ENCODE measurements at regions not wholly inside any gene's neighbourhood (a gene's known extent, or its start where the extent isn't known, plus 50 kb on each side); places are given as distances from the start of the nearest gene placed in this dataset.

DNA sequence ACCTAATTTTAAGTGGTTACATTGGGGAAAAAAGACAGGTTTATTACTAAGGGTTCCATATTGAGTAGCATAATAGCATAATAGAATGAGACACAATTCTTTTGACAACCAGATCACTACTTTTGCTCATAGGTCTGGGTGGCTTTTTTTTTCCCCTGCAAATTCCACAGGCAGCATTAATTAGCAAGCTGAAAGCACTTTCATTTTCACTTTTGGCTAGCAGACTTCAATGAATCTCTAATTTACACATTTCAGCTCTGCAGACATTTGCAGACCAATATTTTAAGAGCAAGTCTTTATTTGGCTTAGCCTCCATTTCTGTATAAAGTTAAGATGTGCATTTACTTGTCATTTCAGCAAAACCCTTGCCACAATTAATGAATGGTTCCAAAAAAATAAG lies 185.5 kb downstream of the NOL4 start:
- Histone ChIP-seq H3K4me1 (ENCODE audit: control insufficient read depth, insufficient read depth, low read length) (no peaks in the 10 kb centered on the region), H3K4me3 (ENCODE audit: low read depth in 2 of 2, low read length in 2 of 2) (no peak overlapping the region), H3K9me3 (ENCODE audit: control insufficient read depth, insufficient read depth, low read depth, low read length) (no peaks in the 10 kb centered on the region; the same call in 1 of the 2 replicates), H3K36me3 (ENCODE audit: control insufficient read depth, insufficient read depth, low read length) (no peaks in the 10 kb centered on the region; the same call in 1 of the 2 replicates), H3K27me3 (ENCODE audit: control insufficient read depth, insufficient read depth, low read length) (no peaks in the 10 kb centered on the region), H3K27ac (ENCODE audit: low read length) (no peak overlapping the region)
- TF ChIP-seq, protein P1, sequence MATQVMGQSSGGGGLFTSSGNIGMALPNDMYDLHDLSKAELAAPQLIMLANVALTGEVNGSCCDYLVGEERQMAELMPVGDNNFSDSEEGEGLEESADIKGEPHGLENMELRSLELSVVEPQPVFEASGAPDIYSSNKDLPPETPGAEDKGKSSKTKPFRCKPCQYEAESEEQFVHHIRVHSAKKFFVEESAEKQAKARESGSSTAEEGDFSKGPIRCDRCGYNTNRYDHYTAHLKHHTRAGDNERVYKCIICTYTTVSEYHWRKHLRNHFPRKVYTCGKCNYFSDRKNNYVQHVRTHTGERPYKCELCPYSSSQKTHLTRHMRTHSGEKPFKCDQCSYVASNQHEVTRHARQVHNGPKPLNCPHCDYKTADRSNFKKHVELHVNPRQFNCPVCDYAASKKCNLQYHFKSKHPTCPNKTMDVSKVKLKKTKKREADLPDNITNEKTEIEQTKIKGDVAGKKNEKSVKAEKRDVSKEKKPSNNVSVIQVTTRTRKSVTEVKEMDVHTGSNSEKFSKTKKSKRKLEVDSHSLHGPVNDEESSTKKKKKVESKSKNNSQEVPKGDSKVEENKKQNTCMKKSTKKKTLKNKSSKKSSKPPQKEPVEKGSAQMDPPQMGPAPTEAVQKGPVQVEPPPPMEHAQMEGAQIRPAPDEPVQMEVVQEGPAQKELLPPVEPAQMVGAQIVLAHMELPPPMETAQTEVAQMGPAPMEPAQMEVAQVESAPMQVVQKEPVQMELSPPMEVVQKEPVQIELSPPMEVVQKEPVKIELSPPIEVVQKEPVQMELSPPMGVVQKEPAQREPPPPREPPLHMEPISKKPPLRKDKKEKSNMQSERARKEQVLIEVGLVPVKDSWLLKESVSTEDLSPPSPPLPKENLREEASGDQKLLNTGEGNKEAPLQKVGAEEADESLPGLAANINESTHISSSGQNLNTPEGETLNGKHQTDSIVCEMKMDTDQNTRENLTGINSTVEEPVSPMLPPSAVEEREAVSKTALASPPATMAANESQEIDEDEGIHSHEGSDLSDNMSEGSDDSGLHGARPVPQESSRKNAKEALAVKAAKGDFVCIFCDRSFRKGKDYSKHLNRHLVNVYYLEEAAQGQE (IDR thresholded peaks at IDR 0.05; ENCODE audit: insufficient read depth in 1 of 2, low read depth in 2 of 2, low read length in 1 of 2): no peak
- TF ChIP-seq, protein P2, sequence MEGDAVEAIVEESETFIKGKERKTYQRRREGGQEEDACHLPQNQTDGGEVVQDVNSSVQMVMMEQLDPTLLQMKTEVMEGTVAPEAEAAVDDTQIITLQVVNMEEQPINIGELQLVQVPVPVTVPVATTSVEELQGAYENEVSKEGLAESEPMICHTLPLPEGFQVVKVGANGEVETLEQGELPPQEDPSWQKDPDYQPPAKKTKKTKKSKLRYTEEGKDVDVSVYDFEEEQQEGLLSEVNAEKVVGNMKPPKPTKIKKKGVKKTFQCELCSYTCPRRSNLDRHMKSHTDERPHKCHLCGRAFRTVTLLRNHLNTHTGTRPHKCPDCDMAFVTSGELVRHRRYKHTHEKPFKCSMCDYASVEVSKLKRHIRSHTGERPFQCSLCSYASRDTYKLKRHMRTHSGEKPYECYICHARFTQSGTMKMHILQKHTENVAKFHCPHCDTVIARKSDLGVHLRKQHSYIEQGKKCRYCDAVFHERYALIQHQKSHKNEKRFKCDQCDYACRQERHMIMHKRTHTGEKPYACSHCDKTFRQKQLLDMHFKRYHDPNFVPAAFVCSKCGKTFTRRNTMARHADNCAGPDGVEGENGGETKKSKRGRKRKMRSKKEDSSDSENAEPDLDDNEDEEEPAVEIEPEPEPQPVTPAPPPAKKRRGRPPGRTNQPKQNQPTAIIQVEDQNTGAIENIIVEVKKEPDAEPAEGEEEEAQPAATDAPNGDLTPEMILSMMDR (IDR thresholded peaks at IDR 0.05): no peak
- TF ChIP-seq SIN3A (IDR thresholded peaks at IDR 0.05; ENCODE audit: borderline replicate concordance, insufficient read depth, low read depth, low read length) (no peak), POLR2AphosphoS5 (IDR thresholded peaks at IDR 0.05; ENCODE audit: low read depth, low read length) (no peak), TCF7L2 (IDR thresholded peaks at IDR 0.05; ENCODE audit: low read depth, low read length) (no peak)
- BruUV-seq (replicated peaks): no TSS peak
- intact Hi-C loops (cut with micrococcal nuclease; ENCODE audit: unreplicated experiment) (no loop called here), in situ Hi-C loops (cut with HindIII; ENCODE audit: low pct_unique_long_range_greater_than_20kb, low sequenced_read_pairs) (no loop called here)
- ChIA-PET CTCF (no interaction called here), POLR2A (no interaction called here)
- DNase-seq (ENCODE audit: low read depth, low spot score): no peak
- ATAC-seq: no peak

DNA sequence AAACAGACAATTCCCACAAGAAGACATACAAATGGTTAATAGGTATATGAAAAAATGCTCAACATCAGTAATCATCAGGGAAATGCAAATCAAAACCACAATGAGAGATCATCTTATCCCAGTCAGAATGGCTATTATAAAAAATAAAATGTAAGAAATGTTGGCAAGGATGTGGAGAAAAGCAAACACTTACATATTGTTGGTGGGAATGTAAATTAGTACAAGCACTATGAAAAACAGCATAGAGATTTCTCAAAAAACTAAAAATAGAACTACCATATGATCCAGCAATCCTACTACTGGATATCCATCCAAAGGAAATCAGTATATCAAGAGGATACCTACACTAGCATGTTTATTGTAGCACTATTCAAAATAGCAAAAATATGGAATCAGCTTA lies 186.6 kb downstream of the NOL4 start:
- DNase-seq (ENCODE audit: low read depth, low spot score) (no peak), ATAC-seq (no peak)
- no peaks in the 10 kb centered on the region; the same call in 1 of the 2 replicates for H3K9me3 ChIP-seq (ENCODE audit: control insufficient read depth, insufficient read depth, low read depth, low read length)
- no peaks in the 10 kb centered on the region; the same call in 1 of the 2 replicates for H3K36me3 ChIP-seq (ENCODE audit: control insufficient read depth, insufficient read depth, low read length)
- intact Hi-C loops (cut with micrococcal nuclease; ENCODE audit: unreplicated experiment): no loop called here
- no peaks in the 10 kb centered on the region for H3K4me1 ChIP-seq (ENCODE audit: control insufficient read depth, insufficient read depth, low read length)
- ChIA-PET CTCF (interaction anchor here (0.6 kb wide), 1 partner anchor 130 kb away, joined by 3 read pairs; no protein-coding TSS in a partner anchor), POLR2A (no interaction called here)
- in situ Hi-C loops (cut with HindIII; ENCODE audit: low pct_unique_long_range_greater_than_20kb, low sequenced_read_pairs): no loop called here
- no TSS peak for BruUV-seq (replicated peaks)
- H3K27ac ChIP-seq (ENCODE audit: low read length): no peak overlapping the region
- H3K27me3 ChIP-seq (ENCODE audit: control insufficient read depth, insufficient read depth, low read length): no peaks in the 10 kb centered on the region
- TF ChIP-seq, protein P2 (IDR thresholded peaks at IDR 0.05): no peak
- TF ChIP-seq, protein P1 (IDR thresholded peaks at IDR 0.05; ENCODE audit: insufficient read depth in 1 of 2, low read depth in 2 of 2, low read length in 1 of 2): no peak
- TF ChIP-seq SIN3A (IDR thresholded peaks at IDR 0.05; ENCODE audit: borderline replicate concordance, insufficient read depth, low read depth, low read length) (no peak), POLR2AphosphoS5 (IDR thresholded peaks at IDR 0.05; ENCODE audit: low read depth, low read length) (no peak), TCF7L2 (IDR thresholded peaks at IDR 0.05; ENCODE audit: low read depth, low read length) (no peak)
- H3K4me3 ChIP-seq (ENCODE audit: low read depth in 2 of 2, low read length in 2 of 2): no peak overlapping the region
